Gastrocnemius medialis (tissue), 4 donors: ENCODE measurements at regions not wholly inside any gene's neighbourhood (a gene's known extent, or its start where the extent isn't known, plus 50 kb on each side); places are given as distances from the start of the nearest gene placed in this dataset.

Source experiments
- POLR2A ChIP-seq, 2 donors: fragments of 450-650 bp; IDR thresholded peaks; one replicate each; pipeline ENCODE4 v1.6.1; 2017; ENCODE audit warnings: antibody characterized with exemption in 2 of 2, mild to moderate bottlenecking in 2 of 2, moderate library complexity in 2 of 2
- TF ChIP-seq, protein P1 (sequence below), 5 experiments: fragments of 450-650 bp in 3 of 5; fragments of 200-600 bp in 2 of 5; sonication (generic) in 2 of 5; IDR thresholded peaks in 4 of 5; conservative IDR thresholded peaks in 1 of 5; 1 replicate in 4 of 5; 2 replicates in 1 of 5; pipeline ENCODE4 v1.5.1; 2016 to 2019; ENCODE audit warnings: antibody characterized with exemption in 5 of 5, mild to moderate bottlenecking in 3 of 5, moderate library complexity in 3 of 5

- TF ChIP-seq, protein P1, sequence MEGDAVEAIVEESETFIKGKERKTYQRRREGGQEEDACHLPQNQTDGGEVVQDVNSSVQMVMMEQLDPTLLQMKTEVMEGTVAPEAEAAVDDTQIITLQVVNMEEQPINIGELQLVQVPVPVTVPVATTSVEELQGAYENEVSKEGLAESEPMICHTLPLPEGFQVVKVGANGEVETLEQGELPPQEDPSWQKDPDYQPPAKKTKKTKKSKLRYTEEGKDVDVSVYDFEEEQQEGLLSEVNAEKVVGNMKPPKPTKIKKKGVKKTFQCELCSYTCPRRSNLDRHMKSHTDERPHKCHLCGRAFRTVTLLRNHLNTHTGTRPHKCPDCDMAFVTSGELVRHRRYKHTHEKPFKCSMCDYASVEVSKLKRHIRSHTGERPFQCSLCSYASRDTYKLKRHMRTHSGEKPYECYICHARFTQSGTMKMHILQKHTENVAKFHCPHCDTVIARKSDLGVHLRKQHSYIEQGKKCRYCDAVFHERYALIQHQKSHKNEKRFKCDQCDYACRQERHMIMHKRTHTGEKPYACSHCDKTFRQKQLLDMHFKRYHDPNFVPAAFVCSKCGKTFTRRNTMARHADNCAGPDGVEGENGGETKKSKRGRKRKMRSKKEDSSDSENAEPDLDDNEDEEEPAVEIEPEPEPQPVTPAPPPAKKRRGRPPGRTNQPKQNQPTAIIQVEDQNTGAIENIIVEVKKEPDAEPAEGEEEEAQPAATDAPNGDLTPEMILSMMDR (IDR thresholded peaks at IDR 0.05 in 4 of 5, conservative IDR thresholded peaks at IDR 0.05 in 1 of 5): no peak
- no peak for TF ChIP-seq POLR2A (IDR thresholded peaks at IDR 0.05)
Measured at GRCh38 chr6:112773187-112773586, 426.1 kb downstream of the RFPL4B start.
